ENCODE measurements at regions not wholly inside any gene's neighbourhood (a gene's known extent, or its start where the extent isn't known, plus 50 kb on each side); places are given as distances from the start of the nearest gene placed in this dataset.
"Not testable (repeated sequence)": the region's sequence is repeated elsewhere in the genome, so short reads cannot be mapped to it uniquely, and the experiment has no call there.

- H3K36me3 ChIP-seq (ENCODE audit: control insufficient read depth, insufficient read depth, low read length), result no peaks in the 10 kb centered on the region
- no CpG with 5 or more reads among the region's 1 CpG for WGBS (ENCODE audit: insufficient coverage)
- no peak for DNase-seq (ENCODE audit: low read depth in 4 of 6, low spot score in 6 of 6)
Measured at GRCh38 chr3:78086150-78086549, 1046.3 kb downstream of the ROBO2 start.

GRCh38 chr3:78087134-78087533 is 1047.2 kb downstream of the ROBO2 start:
- Histone ChIP-seq H3K4me3 (ENCODE audit: low read depth, low read length) (no peak overlapping the region), H3K36me3 (ENCODE audit: control insufficient read depth, insufficient read depth, low read length) (no peaks in the 10 kb centered on the region), H3K9me3 (ENCODE audit: control insufficient read depth, insufficient read depth, low read length) (no peaks in the 10 kb centered on the region), H3K4me1 (ENCODE audit: control insufficient read depth, insufficient read depth, low read length) (no peaks in the 10 kb centered on the region), H3K27ac (ENCODE audit: low read depth, low read length) (no peak overlapping the region), H3K27me3 (ENCODE audit: control insufficient read depth, insufficient read depth, low read length) (no peaks in the 10 kb centered on the region)
- DNase-seq (ENCODE audit: low read depth in 4 of 6, low spot score in 6 of 6), result no peak
- WGBS (ENCODE audit: insufficient coverage), result no CpG with 5 or more reads among the region's 1 CpG

More at GRCh38 chr3:78086150-78086549, 1046.3 kb downstream of the ROBO2 start:
- Histone ChIP-seq H3K4me1 (ENCODE audit: control insufficient read depth, insufficient read depth, low read length) (no peaks in the 10 kb centered on the region), H3K27me3 (ENCODE audit: control insufficient read depth, insufficient read depth, low read length) (no peaks in the 10 kb centered on the region), H3K9me3 (ENCODE audit: control insufficient read depth, insufficient read depth, low read length) (no peaks in the 10 kb centered on the region), H3K4me3 (ENCODE audit: low read depth, low read length) (no peak overlapping the region), H3K27ac (ENCODE audit: low read depth, low read length) (no peak overlapping the region)

GRCh38 chr3:78088006-78088405 is 1048.1 kb downstream of the ROBO2 start:
- no peak overlapping the region for H3K27ac ChIP-seq (ENCODE audit: low read depth, low read length)
- DNase-seq (ENCODE audit: low read depth in 4 of 6, low spot score in 6 of 6), result no peak
- WGBS (ENCODE audit: insufficient coverage), result no CpG with 5 or more reads among the region's 2 CpGs

GRCh38 chr3:78090382-78090781 is 1050.5 kb downstream of the ROBO2 start:
- H3K27ac ChIP-seq (ENCODE audit: low read depth, low read length), result no peak overlapping the region
- H3K4me1 ChIP-seq (ENCODE audit: control insufficient read depth, insufficient read depth, low read length), result no peaks in the 10 kb centered on the region
- H3K4me3 ChIP-seq (ENCODE audit: low read depth, low read length), result no peak overlapping the region
- no peak for DNase-seq (ENCODE audit: low read depth in 4 of 6, low spot score in 6 of 6)
- H3K27me3 ChIP-seq (ENCODE audit: control insufficient read depth, insufficient read depth, low read length), result no peaks in the 10 kb centered on the region
- no peaks in the 10 kb centered on the region for H3K9me3 ChIP-seq (ENCODE audit: control insufficient read depth, insufficient read depth, low read length)
- 95% methylated on average over 2 of the region's 3 CpGs for WGBS (ENCODE audit: insufficient coverage)
- H3K36me3 ChIP-seq (ENCODE audit: control insufficient read depth, insufficient read depth, low read length), result no peaks in the 10 kb centered on the region

More at GRCh38 chr3:78088006-78088405, 1048.1 kb downstream of the ROBO2 start:
- no peaks in the 10 kb centered on the region for H3K9me3 ChIP-seq (ENCODE audit: control insufficient read depth, insufficient read depth, low read length)
- H3K4me1 ChIP-seq (ENCODE audit: control insufficient read depth, insufficient read depth, low read length), result no peaks in the 10 kb centered on the region
- H3K27me3 ChIP-seq (ENCODE audit: control insufficient read depth, insufficient read depth, low read length), result no peaks in the 10 kb centered on the region
- no peaks in the 10 kb centered on the region for H3K36me3 ChIP-seq (ENCODE audit: control insufficient read depth, insufficient read depth, low read length)
- H3K4me3 ChIP-seq (ENCODE audit: low read depth, low read length), result no peak overlapping the region

GRCh38 chr3:78091478-78092119 is 1051.7 kb downstream of the ROBO2 start:
- H3K4me3 ChIP-seq (ENCODE audit: low read depth, low read length), result no peak overlapping the region
- no CpG with 5 or more reads among the region's 2 CpGs for WGBS (ENCODE audit: insufficient coverage)
- no peaks in the 10 kb centered on the region for H3K27me3 ChIP-seq (ENCODE audit: control insufficient read depth, insufficient read depth, low read length)
- no peaks in the 10 kb centered on the region for H3K9me3 ChIP-seq (ENCODE audit: control insufficient read depth, insufficient read depth, low read length)
- H3K36me3 ChIP-seq (ENCODE audit: control insufficient read depth, insufficient read depth, low read length), result no peaks in the 10 kb centered on the region
- no peak overlapping the region for H3K27ac ChIP-seq (ENCODE audit: low read depth, low read length)
- DNase-seq (ENCODE audit: low read depth in 4 of 6, low spot score in 6 of 6), result no peak
- no peaks in the 10 kb centered on the region for H3K4me1 ChIP-seq (ENCODE audit: control insufficient read depth, insufficient read depth, low read length)

- not testable (repeated sequence) for H3K9me3 ChIP-seq (ENCODE audit: control insufficient read depth, insufficient read depth, low read length); H3K27ac ChIP-seq (ENCODE audit: low read depth, low read length); DNase-seq (ENCODE audit: low read depth in 4 of 6, low spot score in 6 of 6); H3K27me3 ChIP-seq (ENCODE audit: control insufficient read depth, insufficient read depth, low read length); H3K4me3 ChIP-seq (ENCODE audit: low read depth, low read length); H3K36me3 ChIP-seq (ENCODE audit: control insufficient read depth, insufficient read depth, low read length); H3K4me1 ChIP-seq (ENCODE audit: control insufficient read depth, insufficient read depth, low read length)
- WGBS (ENCODE audit: insufficient coverage), result 91% methylated on average over 1 of the region's 1 CpG
Measured at GRCh38 chr3:78092574-78092973, 1052.7 kb downstream of the ROBO2 start.

GRCh38 chr3:78096488-78097255 is 1056.8 kb downstream of the ROBO2 start:
- no peak overlapping the region for H3K27ac ChIP-seq (ENCODE audit: low read depth, low read length)
- no peaks in the 10 kb centered on the region for H3K4me1 ChIP-seq (ENCODE audit: control insufficient read depth, insufficient read depth, low read length)
- no peak overlapping the region for H3K4me3 ChIP-seq (ENCODE audit: low read depth, low read length)
- no peaks in the 10 kb centered on the region for H3K9me3 ChIP-seq (ENCODE audit: control insufficient read depth, insufficient read depth, low read length)
- no peak for DNase-seq (ENCODE audit: low read depth in 4 of 6, low spot score in 6 of 6)
- H3K36me3 ChIP-seq (ENCODE audit: control insufficient read depth, insufficient read depth, low read length), result no peaks in the 10 kb centered on the region
- no peaks in the 10 kb centered on the region for H3K27me3 ChIP-seq (ENCODE audit: control insufficient read depth, insufficient read depth, low read length)

- no peaks in the 10 kb centered on the region for H3K36me3 ChIP-seq (ENCODE audit: control insufficient read depth, insufficient read depth, low read length)
- H3K27ac ChIP-seq (ENCODE audit: low read depth, low read length), result no peak overlapping the region
- no peak overlapping the region for H3K4me3 ChIP-seq (ENCODE audit: low read depth, low read length)
- H3K4me1 ChIP-seq (ENCODE audit: control insufficient read depth, insufficient read depth, low read length), result no peaks in the 10 kb centered on the region
- no peak for DNase-seq (ENCODE audit: low read depth in 4 of 6, low spot score in 6 of 6)
- H3K27me3 ChIP-seq (ENCODE audit: control insufficient read depth, insufficient read depth, low read length), result no peaks in the 10 kb centered on the region
- WGBS (ENCODE audit: insufficient coverage), result no CpG with 5 or more reads among the region's 2 CpGs
- no peaks in the 10 kb centered on the region for H3K9me3 ChIP-seq (ENCODE audit: control insufficient read depth, insufficient read depth, low read length)
Measured at GRCh38 chr3:78098367-78098766, 1058.5 kb downstream of the ROBO2 start.

GRCh38 chr3:78101384-78101783 is 1061.5 kb downstream of the ROBO2 start:
- no peaks in the 10 kb centered on the region for H3K36me3 ChIP-seq (ENCODE audit: control insufficient read depth, insufficient read depth, low read length)
- 27% methylated on average over 2 of the region's 3 CpGs for WGBS (ENCODE audit: insufficient coverage)
- peak in 2 of 6 donors; percentile 20 to 62 for DNase-seq (ENCODE audit: low read depth in 4 of 6, low spot score in 6 of 6)

More at GRCh38 chr3:78101384-78101783, 1061.5 kb downstream of the ROBO2 start:
- Histone ChIP-seq H3K27me3 (ENCODE audit: control insufficient read depth, insufficient read depth, low read length) (no peaks in the 10 kb centered on the region), H3K4me1 (ENCODE audit: control insufficient read depth, insufficient read depth, low read length) (no peaks in the 10 kb centered on the region), H3K4me3 (ENCODE audit: low read depth, low read length) (no peak overlapping the region), H3K9me3 (ENCODE audit: control insufficient read depth, insufficient read depth, low read length) (no peaks in the 10 kb centered on the region), H3K27ac (ENCODE audit: low read depth, low read length) (no peak overlapping the region)

All from spinal cord (tissue), 9 donors.